HG02852 (cell line): ENCODE measurements at regions not wholly inside any gene's neighbourhood (a gene's known extent, or its start where the extent isn't known, plus 50 kb on each side); places are given as distances from the start of the nearest gene placed in this dataset.

ENCODE experiments used
- ATAC-seq: cut with Tn5 transposase; IDR thresholded peaks from one replicate; pipeline ENCODE4 v1.9.1; 2021; ENCODE audit warnings: mild to moderate bottlenecking, moderate library complexity; ENCODE audit not compliant: unreplicated experiment

DNA sequence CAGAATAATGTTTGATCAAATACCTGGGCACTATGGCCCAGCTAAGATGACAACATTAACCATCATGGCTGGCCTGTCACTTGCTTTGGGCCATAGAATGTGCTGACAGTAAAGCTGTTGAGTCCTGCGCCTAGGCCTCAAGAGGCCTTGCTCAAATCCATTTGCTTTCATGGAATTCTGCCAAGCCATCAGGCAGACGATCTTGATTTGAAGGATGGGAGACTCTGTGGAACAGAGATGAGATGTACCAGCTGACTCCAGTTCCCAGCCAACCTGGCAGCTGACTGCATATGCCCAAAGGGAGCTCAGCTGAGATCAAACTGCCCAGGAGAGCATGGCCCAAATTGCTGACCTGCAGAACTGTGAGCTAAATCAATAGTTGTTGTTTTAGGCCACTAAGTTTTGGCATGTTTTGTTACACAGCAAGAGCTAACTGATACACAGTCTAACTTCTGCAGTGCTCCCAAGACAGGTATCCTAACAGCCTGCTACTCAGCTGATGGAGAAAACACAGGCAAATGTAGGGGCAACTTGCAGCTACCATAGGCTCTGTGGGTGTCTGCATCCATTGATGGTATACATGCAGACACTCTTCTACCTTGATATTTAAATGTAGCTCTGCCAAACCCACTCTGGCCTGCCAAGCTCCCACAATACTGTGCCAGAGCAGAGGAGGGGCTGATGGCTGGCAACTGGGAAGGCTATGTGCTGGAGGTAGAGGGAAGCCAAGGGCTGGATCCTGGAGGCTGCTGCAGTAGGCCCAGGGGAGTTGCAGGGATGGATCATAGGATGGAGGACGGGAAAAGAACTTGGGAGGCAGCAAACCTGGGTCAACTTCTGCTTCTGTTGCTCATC lies 55.2 kb upstream of the RNF24 start:
- no peak for ATAC-seq

DNA sequence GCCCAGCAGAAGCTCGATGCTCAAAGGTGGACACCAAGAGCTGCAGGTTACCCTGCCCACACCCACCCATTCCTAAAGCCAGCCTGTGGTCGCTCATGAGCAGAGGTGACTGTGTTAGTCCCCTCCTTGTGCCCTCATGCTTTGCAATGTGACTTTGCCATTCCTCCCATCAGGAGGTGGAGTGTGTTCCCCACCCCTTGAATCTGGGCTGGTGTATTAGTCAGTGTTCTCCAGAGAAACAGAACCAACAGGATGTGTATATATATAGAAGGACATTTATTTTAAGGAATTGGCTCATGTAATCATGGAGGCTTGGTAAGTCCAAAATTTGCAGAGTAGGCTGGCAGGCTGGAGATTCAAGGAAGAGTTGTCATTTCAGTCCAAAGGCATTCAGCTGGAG lies 54.4 kb upstream of the RNF24 start:
- no peak for ATAC-seq

DNA sequence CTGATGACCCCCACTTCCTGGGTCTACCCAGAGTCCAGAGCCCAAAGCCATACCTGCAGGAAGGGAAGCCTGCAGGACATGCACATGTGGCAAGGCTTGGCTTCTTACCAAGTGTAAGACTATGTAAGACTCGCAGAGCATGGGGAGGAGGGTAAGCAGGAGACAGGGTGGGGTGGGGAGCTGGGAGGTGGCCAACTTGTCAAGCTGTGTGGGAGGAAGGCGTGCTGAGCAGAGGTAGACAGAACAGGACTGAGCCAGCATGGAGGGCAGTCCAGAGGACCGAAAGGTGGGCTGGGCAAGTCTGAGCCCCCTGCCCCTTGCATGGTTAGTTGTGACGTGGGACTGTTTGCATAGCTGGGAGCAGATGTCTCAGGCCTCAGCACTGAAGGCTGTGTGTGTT lies 53.4 kb upstream of the RNF24 start:
- no peak for ATAC-seq

DNA sequence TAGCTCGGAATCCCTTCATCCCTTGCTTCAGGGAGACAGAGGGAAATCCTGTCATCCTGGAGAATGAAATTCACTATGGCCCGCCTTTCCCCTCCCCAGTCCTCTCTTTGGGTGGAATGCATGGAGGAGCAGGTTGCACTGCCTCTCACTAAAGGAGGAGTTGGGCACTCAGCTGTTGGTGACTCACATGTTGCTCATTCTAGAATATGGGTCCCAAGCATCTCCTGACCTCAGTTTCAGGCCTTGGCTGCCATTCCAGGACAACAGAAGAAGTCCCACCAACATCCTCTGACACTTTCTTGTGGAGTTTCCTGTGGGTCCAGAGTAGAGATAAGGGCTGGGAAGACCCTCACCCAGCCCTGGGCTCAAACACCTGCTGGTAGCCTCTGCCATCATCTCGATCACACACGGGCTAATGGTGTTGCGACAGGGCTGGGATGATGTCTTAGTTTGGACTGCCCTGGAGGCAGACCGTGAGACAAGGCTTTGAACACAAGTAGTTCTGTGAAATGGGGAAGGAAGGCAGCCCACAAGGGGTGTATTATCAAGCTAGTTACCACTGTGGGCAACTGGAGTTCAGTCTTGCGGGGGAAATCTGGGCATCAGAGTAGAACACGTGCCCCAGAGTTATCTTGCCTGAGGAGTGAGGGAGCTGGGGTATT lies 52.4 kb upstream of the RNF24 start:
- no peak for ATAC-seq

DNA sequence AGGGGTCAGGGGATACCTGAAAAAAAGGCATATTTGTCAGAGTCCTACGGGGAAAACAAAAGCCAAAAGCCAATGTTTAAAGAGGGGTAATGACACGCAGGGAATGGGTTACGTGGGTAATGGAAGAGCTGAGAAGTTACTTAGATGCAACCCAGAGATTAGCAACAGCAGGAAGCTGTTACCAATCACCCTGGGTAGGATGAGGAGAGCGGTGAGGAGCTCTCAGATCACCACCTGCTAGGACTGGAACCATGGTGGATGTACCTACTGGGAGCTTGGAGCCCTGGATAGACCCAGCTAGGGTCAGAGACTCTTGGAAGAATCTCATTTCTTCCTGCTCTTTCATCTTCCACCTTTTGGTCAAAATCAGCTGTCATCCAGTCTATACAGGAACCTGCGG lies 51.2 kb upstream of the RNF24 start:
- ATAC-seq: no peak

DNA sequence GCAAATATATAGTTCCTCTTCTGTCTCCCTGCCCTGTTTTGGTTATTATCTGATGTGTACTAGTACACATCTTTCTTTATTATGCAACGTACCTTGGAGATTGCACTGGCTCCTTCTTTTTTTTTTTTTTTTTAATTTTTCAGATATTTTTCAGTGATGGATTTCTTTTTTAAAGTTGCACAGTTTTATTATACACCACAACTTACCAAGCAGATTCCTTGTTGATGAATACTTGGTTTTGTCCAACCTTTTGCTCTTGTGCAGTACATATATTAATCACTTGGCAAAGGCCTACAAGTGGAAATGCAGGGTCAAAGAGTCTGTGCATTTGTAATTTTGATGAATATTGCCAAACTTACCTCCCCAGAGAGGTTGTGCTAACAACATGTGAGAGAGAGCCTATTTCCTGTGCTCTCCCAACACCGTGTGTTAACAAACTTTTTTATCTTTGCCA lies 50.1 kb upstream of the RNF24 start:
- no peak for ATAC-seq
